ENCODE measurements at regions not wholly inside any gene's neighbourhood (a gene's known extent, or its start where the extent isn't known, plus 50 kb on each side); places are given as distances from the start of the nearest gene placed in this dataset.

DNA sequence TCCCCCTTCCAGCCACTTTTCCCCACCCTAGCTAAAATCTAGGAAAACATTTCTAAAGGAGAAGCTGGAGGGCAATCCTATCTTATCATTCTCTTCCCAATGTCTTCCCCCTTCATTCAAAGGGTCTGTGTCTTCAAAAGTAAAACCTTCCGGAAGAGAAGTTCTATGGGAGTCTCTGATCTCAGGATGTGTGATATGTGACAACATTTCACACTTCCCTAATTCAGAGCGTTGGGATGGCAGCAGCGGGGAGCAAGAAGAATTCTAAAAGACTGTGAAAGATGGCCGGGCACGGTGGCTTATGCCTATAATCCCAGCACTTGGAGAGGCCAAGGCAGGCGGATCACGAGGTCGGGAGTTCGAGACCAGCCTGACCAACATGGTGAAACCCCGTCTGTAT, 65.4 kb upstream of the AKIRIN2 start:
- DNase-seq (ENCODE audit: low read depth) (no peak), FAIRE-seq (no peak)
- H3K36me3 ChIP-seq (ENCODE audit: control insufficient read depth, insufficient read depth, low read length) = no peaks in the 10 kb centered on the region
- no peaks in the 10 kb centered on the region for H3K27me3 ChIP-seq (ENCODE audit: control insufficient read depth, insufficient read depth, low read length)
- TF ChIP-seq, protein P1, sequence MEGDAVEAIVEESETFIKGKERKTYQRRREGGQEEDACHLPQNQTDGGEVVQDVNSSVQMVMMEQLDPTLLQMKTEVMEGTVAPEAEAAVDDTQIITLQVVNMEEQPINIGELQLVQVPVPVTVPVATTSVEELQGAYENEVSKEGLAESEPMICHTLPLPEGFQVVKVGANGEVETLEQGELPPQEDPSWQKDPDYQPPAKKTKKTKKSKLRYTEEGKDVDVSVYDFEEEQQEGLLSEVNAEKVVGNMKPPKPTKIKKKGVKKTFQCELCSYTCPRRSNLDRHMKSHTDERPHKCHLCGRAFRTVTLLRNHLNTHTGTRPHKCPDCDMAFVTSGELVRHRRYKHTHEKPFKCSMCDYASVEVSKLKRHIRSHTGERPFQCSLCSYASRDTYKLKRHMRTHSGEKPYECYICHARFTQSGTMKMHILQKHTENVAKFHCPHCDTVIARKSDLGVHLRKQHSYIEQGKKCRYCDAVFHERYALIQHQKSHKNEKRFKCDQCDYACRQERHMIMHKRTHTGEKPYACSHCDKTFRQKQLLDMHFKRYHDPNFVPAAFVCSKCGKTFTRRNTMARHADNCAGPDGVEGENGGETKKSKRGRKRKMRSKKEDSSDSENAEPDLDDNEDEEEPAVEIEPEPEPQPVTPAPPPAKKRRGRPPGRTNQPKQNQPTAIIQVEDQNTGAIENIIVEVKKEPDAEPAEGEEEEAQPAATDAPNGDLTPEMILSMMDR (IDR thresholded peaks at IDR 0.05; ENCODE audit: insufficient read depth, low read length, severe bottlenecking) = no peak
- no peak overlapping the region for H3K4me3 ChIP-seq (ENCODE audit: low read depth, low read length)

DNA sequence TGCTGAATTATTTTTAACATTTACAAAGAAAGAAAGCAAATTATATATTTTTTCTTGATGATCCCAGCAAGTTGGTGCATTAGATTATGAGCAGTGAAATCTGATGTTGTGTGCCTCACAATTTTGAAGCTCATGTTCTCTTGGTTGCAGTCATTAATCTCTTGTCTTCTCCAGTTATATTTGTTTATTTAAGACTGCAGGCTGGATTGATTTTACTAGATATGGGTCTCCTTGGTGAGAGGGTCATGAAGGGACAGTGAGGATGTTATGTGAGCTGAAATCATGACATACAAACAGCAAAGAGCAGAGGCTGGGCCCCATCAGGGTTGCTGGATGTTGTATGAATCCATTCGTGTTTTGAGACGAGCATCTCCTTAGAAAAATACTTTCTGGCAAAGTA, 64.2 kb upstream of the AKIRIN2 start:
- Histone ChIP-seq H3K36me3 (ENCODE audit: control insufficient read depth, insufficient read depth, low read length) (no peaks in the 10 kb centered on the region), H3K27me3 (ENCODE audit: control insufficient read depth, insufficient read depth, low read length) (no peaks in the 10 kb centered on the region), H3K4me3 (ENCODE audit: low read depth, low read length) (no peak overlapping the region)
- DNase-seq (ENCODE audit: low read depth) (no peak), FAIRE-seq (no peak)
- TF ChIP-seq, protein P1 (IDR thresholded peaks at IDR 0.05; ENCODE audit: insufficient read depth, low read length, severe bottlenecking) = no peak

DNA sequence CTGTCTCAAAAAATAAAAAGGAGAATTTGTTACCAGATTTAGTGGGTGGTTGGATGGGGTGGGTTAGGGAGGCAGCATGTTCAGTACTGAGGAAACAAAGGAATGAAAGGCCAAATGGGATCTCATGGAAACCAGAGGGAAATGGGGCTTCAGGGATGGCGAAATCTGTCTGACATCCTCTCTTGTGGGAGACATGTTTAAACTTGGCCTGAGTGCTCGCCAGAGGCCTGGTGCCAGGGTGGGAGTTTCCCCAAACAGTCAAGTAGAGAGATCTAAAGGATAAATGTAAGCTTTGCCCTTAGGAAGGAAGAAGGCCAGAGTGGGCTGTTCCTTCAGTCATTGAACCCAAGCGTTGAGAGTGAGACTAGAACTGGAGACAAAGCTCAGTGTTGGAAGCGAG, 61.9 kb upstream of the AKIRIN2 start:
- TF ChIP-seq, protein P1 (IDR thresholded peaks at IDR 0.05; ENCODE audit: insufficient read depth, low read length, severe bottlenecking) = no peak
- Histone ChIP-seq H3K4me3 (ENCODE audit: low read depth, low read length) (no peak overlapping the region), H3K27me3 (ENCODE audit: control insufficient read depth, insufficient read depth, low read length) (no peaks in the 10 kb centered on the region), H3K36me3 (ENCODE audit: control insufficient read depth, insufficient read depth, low read length) (no peaks in the 10 kb centered on the region)
- FAIRE-seq (no peak), DNase-seq (ENCODE audit: low read depth) (peak; percentile 88)

DNA sequence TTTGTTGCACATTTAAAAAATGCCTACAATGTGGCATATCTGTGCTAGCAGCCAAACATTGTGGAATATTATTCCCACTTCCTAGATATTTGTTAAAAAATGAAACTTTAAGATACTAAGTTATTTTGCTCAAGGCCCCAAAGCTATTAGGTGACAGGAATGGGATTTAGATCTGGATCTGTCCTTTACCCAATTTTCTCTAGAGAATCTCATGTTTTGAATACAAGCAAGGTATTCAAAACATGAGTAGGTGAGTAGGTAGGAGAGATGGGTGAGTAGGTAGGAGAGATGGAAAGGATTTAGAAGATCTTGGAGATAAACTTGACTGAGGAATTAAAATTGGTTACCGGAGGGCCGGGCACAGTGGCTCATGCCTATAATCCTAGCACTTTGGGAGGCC, 61.2 kb upstream of the AKIRIN2 start:
- TF ChIP-seq, protein P1 (IDR thresholded peaks at IDR 0.05; ENCODE audit: insufficient read depth, low read length, severe bottlenecking) = no peak
- Histone ChIP-seq H3K4me3 (ENCODE audit: low read depth, low read length) (no peak overlapping the region), H3K36me3 (ENCODE audit: control insufficient read depth, insufficient read depth, low read length) (no peaks in the 10 kb centered on the region), H3K27me3 (ENCODE audit: control insufficient read depth, insufficient read depth, low read length) (no peaks in the 10 kb centered on the region)
- DNase-seq (ENCODE audit: low read depth) (no peak), FAIRE-seq (no peak)

DNA sequence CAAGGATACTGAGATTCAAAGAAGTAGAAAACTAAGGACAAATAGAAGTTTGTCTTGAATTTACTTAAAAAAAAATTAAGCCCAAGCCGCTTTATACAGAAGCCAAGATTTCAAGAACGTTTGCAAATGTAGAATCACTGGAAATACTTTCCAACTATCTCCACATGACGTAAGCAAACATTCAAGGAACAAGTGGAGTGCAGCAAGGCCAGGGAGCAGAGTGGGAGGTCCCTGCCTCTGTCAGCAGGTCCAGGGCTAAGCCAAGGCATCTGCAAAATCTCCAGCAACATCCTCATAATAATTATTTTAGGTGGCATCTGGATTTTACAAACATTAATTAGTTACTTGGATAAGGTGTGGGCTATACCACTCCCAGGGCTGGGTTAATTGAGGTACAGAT, 60.1 kb upstream of the AKIRIN2 start:
- Histone ChIP-seq H3K27me3 (ENCODE audit: control insufficient read depth, insufficient read depth, low read length) (no peaks in the 10 kb centered on the region), H3K4me3 (ENCODE audit: low read depth, low read length) (no peak overlapping the region), H3K36me3 (ENCODE audit: control insufficient read depth, insufficient read depth, low read length) (no peaks in the 10 kb centered on the region)
- DNase-seq (ENCODE audit: low read depth) (no peak), FAIRE-seq (no peak)
- TF ChIP-seq, protein P1 (IDR thresholded peaks at IDR 0.05; ENCODE audit: insufficient read depth, low read length, severe bottlenecking) = no peak

DNA sequence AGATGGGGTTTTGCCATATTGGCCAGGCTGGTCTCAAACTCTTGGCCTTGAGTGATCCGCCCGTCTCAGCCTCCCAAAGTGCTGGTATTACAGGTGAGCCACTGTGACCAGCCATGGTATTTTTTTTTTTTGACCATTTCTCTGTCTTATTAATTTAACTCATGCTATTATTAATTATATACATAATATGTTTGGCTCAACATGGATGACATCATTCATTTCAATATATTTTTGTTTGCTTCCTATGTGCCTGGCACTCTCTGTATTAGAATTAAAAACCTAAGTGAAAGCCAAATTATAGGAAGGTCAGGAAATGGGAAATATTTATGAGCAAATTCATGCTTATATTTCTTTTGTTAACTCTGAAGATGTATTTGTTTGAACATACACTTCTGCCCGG, 55.8 kb upstream of the AKIRIN2 start:
- Histone ChIP-seq H3K27me3 (ENCODE audit: control insufficient read depth, insufficient read depth, low read length) (no peaks in the 10 kb centered on the region), H3K4me3 (ENCODE audit: low read depth, low read length) (no peak overlapping the region), H3K36me3 (ENCODE audit: control insufficient read depth, insufficient read depth, low read length) (no peaks in the 10 kb centered on the region)
- TF ChIP-seq, protein P1 (IDR thresholded peaks at IDR 0.05; ENCODE audit: insufficient read depth, low read length, severe bottlenecking) = no peak
- DNase-seq (ENCODE audit: low read depth) (no peak), FAIRE-seq (no peak)

Measured in bronchial epithelial cell (primary cell).